ENCODE measurements at regions not wholly inside any gene's neighbourhood (a gene's known extent, or its start where the extent isn't known, plus 50 kb on each side); places are given as distances from the start of the nearest gene placed in this dataset.

- H3K4me3 Mint-ChIP-seq = no peak overlapping the region
- no peak overlapping the region for H3K4me3 ChIP-seq (ENCODE audit: low read length)
- intact Hi-C loops (cut with DNase I, micrococcal nuclease) = loop anchor here in 1 of 2 experiments (1.0 to 5.0 kb wide), 2 partner anchors 158 to 275 kb away; no protein-coding TSS in a partner anchor
- H3K4me1 Mint-ChIP-seq (ENCODE audit: low read depth) = no peaks in the 10 kb centered on the region
- no peaks in the 10 kb centered on the region for H3K9me3 ChIP-seq (ENCODE audit: control insufficient read depth in 1 of 2, insufficient read depth in 1 of 2, low read length in 2 of 2)
- H3K36me3 ChIP-seq (ENCODE audit: insufficient read depth, low read length) = no peaks in the 10 kb centered on the region
- no peak overlapping the region for H3K27ac ChIP-seq (ENCODE audit: low read depth in 1 of 2, low read length in 2 of 2)
- ATAC-seq (ENCODE audit: poor library complexity) (peak; percentile 71), DNase-seq (peak in 7 of 14 experiments; percentile 3 to 61 (median 21))
- POLR2A ChIA-PET = no interaction called here
- peaks cover 25% of the 10 kb centered on the region for H3K27me3 Mint-ChIP-seq
- CTCF ChIA-PET = interaction anchor here (1.3 to 1.8 kb wide), 2 partner anchors 10 to 275 kb away, joined by 4 to 5 read pairs; no protein-coding TSS in a partner anchor
- no peaks in the 10 kb centered on the region for H3K4me1 ChIP-seq (ENCODE audit: insufficient read depth, low read length)
- no peaks in the 10 kb centered on the region for H3K36me3 Mint-ChIP-seq (ENCODE audit: low read depth)
- H3K9me3 Mint-ChIP-seq = no peaks in the 10 kb centered on the region
- no peak overlapping the region for H3K27ac Mint-ChIP-seq
- TF ChIP-seq CTCF (IDR thresholded peaks at IDR 0.05) = peak; percentile 67
- H3K27me3 ChIP-seq (ENCODE audit: control insufficient read depth in 1 of 2, insufficient read depth in 2 of 2, low read length in 2 of 2) = peaks cover 0 to 4% of the 10 kb centered on the region in 2 experiments
Observed at GRCh38 chr7:37510043-37510634, 61.5 kb upstream of the ELMO1 start.

DNA sequence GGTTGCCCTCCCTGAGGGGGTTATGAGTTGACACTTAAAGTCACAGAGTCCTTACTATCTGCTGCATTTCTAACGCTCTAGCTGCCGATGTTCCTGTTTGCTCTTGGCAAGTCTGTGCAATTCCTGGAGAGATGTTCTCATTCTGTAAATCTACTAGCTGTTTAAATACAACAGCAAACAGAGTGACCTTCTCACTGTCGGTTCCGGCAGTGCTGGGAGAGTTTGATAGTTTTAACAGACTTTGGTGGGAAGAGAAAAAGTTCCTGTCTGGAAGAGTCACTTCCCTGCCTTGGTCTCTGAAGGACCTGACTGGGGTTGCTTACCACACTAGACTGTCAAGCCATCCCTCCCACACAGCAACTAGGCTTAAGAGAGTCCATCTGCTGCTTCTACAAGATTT, 63.3 kb upstream of the ELMO1 start:
- DNase-seq (no peak), ATAC-seq (ENCODE audit: poor library complexity) (no peak)
- Mint-ChIP-seq H3K27me3 (peaks cover 20% of the 10 kb centered on the region), H3K9me3 (no peaks in the 10 kb centered on the region), H3K4me3 (no peak overlapping the region), H3K4me1 (ENCODE audit: low read depth) (no peaks in the 10 kb centered on the region), H3K27ac (no peak overlapping the region), H3K36me3 (ENCODE audit: low read depth) (no peaks in the 10 kb centered on the region)
- POLR2A ChIA-PET = interaction anchor here (1.1 kb wide), 1 partner anchor 65 kb away, joined by 3 read pairs; no protein-coding TSS in a partner anchor
- intact Hi-C loops (cut with DNase I, micrococcal nuclease) = loop anchor here in 1 of 2 experiments (5.0 kb wide), 1 partner anchor 160 kb away; no protein-coding TSS in a partner anchor
- H3K27ac ChIP-seq (ENCODE audit: low read depth in 1 of 2, low read length in 2 of 2) = no peak overlapping the region
- H3K9me3 ChIP-seq (ENCODE audit: control insufficient read depth in 1 of 2, insufficient read depth in 1 of 2, low read length in 2 of 2) = no peaks in the 10 kb centered on the region
- TF ChIP-seq CTCF (IDR thresholded peaks at IDR 0.05) = no peak
- CTCF ChIA-PET = interaction anchor here (1.5 kb wide), 1 partner anchor 223 kb away, joined by 4 read pairs; no protein-coding TSS in a partner anchor
- H3K36me3 ChIP-seq (ENCODE audit: insufficient read depth, low read length) = no peaks in the 10 kb centered on the region
- H3K4me1 ChIP-seq (ENCODE audit: insufficient read depth, low read length) = no peaks in the 10 kb centered on the region
- H3K27me3 ChIP-seq (ENCODE audit: control insufficient read depth in 1 of 2, insufficient read depth in 2 of 2, low read length in 2 of 2) = peaks cover 4 to 7% of the 10 kb centered on the region in 2 experiments
- H3K4me3 ChIP-seq (ENCODE audit: low read length) = no peak overlapping the region

- Histone ChIP-seq H3K27me3 (ENCODE audit: control insufficient read depth in 1 of 2, insufficient read depth in 2 of 2, low read length in 2 of 2) (peaks cover 3 to 7% of the 10 kb centered on the region in 2 experiments), H3K4me3 (ENCODE audit: low read length) (no peak overlapping the region), H3K27ac (ENCODE audit: low read depth in 1 of 2, low read length in 2 of 2) (no peak overlapping the region), H3K4me1 (ENCODE audit: insufficient read depth, low read length) (no peaks in the 10 kb centered on the region), H3K9me3 (ENCODE audit: control insufficient read depth in 1 of 2, insufficient read depth in 1 of 2, low read length in 2 of 2) (no peaks in the 10 kb centered on the region), H3K36me3 (ENCODE audit: insufficient read depth, low read length) (no peaks in the 10 kb centered on the region)
- Mint-ChIP-seq H3K9me3 (no peaks in the 10 kb centered on the region), H3K36me3 (ENCODE audit: low read depth) (no peaks in the 10 kb centered on the region), H3K27me3 (peaks cover 6% of the 10 kb centered on the region), H3K4me1 (ENCODE audit: low read depth) (no peaks in the 10 kb centered on the region), H3K4me3 (no peak overlapping the region), H3K27ac (no peak overlapping the region)
- TF ChIP-seq CTCF (IDR thresholded peaks at IDR 0.05) = no peak
- ChIA-PET POLR2A (interaction anchor here (0.6 kb wide), 1 partner anchor 16 kb away, joined by 3 read pairs; no protein-coding TSS in a partner anchor), CTCF (no interaction called here)
- DNase-seq = no peak
- ATAC-seq (ENCODE audit: poor library complexity) = no peak
- intact Hi-C loops (cut with DNase I, micrococcal nuclease) = loop anchor here in 1 of 2 experiments (5.0 kb wide), 1 partner anchor 162 kb away; no protein-coding TSS in a partner anchor
Observed at GRCh38 chr7:37514497-37514896, 65.8 kb upstream of the ELMO1 start.
